ENCODE measurements at regions not wholly inside any gene's neighbourhood (a gene's known extent, or its start where the extent isn't known, plus 50 kb on each side); places are given as distances from the start of the nearest gene placed in this dataset.

- no peak for DNase-seq (ENCODE audit: low spot score)
Measured at GRCh38 chr17:13933441-13934276, 135.6 kb upstream of the COX10 start.

- no peak for DNase-seq (ENCODE audit: low spot score)
Measured at GRCh38 chr17:13939222-13939621, 130.1 kb upstream of the COX10 start.

- DNase-seq (ENCODE audit: low spot score): no peak
Measured at GRCh38 chr17:13940858-13941665, 128.2 kb upstream of the COX10 start.

- no peak for DNase-seq (ENCODE audit: low spot score)
Measured at GRCh38 chr17:13941781-13942180, 127.5 kb upstream of the COX10 start.

DNA sequence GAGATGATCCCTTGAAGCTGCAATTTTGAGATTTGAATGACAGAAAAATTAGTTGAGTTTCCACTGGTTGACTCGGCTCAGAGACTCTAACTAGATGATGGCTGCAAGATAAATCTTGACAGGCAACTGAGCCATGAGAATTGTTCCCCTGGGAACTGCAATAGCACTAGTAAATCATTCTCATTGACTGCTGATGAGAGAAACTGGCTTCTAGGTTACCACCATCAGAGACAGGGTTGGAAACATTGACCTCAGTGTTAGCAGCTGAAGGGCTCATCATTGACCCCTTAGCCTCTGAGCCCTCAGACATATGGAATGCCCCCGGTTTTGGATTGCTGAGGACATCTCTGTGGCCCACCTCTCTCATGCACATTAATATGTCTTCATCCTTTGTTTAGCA lies 125.4 kb upstream of the COX10 start:
- no peak for DNase-seq (ENCODE audit: low spot score)

DNA sequence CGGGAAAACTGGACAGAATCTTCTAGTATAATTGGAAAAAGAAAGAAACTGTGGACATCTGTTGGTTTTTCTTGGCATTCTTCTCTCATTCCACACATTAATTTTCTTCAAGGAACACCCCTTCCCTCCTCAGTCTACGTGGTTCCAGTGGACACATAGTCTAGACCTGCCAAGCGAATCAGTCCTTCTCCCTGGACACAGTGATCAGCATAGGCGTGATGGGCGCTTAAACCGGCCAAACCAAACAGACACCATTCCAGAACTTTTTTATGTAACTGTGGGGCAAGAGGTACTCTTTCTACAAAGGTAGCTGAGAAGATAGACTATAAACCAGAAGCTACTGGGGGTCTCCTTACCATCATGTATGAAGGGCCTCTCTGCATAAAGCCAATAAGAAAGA lies 121.8 kb upstream of the COX10 start:
- no peak for DNase-seq (ENCODE audit: low spot score)

GRCh38 chr17:13952009-13952750 lies 117.1 kb upstream of the COX10 start:
- no peak for DNase-seq (ENCODE audit: low spot score)

DNA sequence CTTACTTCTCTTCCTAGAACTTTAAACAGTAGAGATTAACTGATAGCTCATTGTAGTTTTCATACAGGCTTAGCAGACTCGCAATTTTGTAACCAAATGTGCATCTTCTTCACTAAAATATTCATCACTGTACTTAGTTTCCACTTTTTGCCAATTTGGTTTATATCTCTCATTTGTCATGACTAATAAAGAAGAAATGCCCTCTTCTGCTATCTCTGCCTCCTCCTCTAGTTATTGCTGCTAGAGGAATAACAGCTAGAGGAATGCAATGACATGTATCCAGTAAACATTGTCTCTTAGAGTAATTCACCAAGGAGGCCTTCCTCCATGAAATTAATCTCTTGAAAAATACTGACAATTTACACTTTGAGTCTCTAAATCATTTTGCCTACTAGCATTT lies 115.5 kb upstream of the COX10 start:
- DNase-seq (ENCODE audit: low spot score): no peak

- DNase-seq (ENCODE audit: low spot score): no peak
Measured at GRCh38 chr17:13957636-13958035, 111.7 kb upstream of the COX10 start.

DNA sequence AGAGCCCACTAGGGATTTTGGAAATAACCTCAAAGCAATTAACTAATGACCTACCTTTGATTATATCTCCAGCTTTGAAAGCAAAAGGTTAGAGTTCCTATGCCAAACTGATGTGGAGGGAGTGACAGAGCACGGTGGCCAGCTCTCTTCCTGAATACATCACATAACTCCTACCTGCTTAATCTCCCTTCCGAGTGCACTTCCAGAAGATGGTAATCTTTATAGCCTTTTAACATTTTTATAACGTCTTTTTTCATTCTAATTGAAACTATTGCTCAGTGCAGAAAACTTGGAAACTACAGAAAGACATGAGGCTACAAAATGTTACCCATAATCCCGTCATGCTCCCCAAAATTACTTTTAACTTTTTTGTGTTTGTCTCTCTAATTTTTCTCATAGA lies 110.5 kb upstream of the COX10 start:
- DNase-seq (ENCODE audit: low spot score): no peak

GRCh38 chr17:13961265-13961664 lies 108.0 kb upstream of the COX10 start:
- DNase-seq (ENCODE audit: low spot score): no peak

- no peak for DNase-seq (ENCODE audit: low spot score)
Measured at GRCh38 chr17:13962716-13963240, 106.5 kb upstream of the COX10 start.

GRCh38 chr17:13967416-13967815 lies 101.9 kb upstream of the COX10 start:
- DNase-seq (ENCODE audit: low spot score): no peak

GRCh38 chr17:13970531-13970930 lies 98.8 kb upstream of the COX10 start:
- no peak for DNase-seq (ENCODE audit: low spot score)

GRCh38 chr17:13973960-13974651 lies 95.2 kb upstream of the COX10 start:
- no peak for DNase-seq (ENCODE audit: low spot score)

DNA sequence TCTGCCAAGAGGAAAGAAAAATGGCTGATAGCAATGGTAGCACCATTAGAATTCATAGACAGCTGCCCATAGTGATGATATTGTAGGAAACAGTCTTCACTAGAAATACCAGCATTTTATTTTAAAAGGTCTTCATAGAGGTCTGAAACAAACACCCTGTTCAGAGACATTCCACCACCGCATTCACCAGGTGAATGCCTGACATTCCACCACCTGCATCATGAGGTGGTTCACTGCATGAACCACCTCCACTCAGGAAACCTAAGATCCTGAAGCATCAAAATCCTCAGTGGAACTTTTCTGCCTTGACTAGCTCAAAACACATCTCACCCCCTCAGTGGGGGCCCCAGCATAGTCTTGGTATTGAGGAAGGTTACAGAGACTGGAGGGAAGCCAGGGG lies 91.5 kb upstream of the COX10 start:
- DNase-seq (ENCODE audit: low spot score): no peak

GRCh38 chr17:13978478-13978877 lies 90.8 kb upstream of the COX10 start:
- no peak for DNase-seq (ENCODE audit: low spot score)

- no peak for DNase-seq (ENCODE audit: low spot score)
Measured at GRCh38 chr17:13981881-13982280, 87.4 kb upstream of the COX10 start.

GRCh38 chr17:13984956-13985355 lies 84.3 kb upstream of the COX10 start:
- DNase-seq (ENCODE audit: low spot score): no peak

- DNase-seq (ENCODE audit: low spot score): no peak
Measured at GRCh38 chr17:13986855-13987254, 82.4 kb upstream of the COX10 start.

GRCh38 chr17:13989138-13989537 lies 80.2 kb upstream of the COX10 start:
- no peak for DNase-seq (ENCODE audit: low spot score)

DNA sequence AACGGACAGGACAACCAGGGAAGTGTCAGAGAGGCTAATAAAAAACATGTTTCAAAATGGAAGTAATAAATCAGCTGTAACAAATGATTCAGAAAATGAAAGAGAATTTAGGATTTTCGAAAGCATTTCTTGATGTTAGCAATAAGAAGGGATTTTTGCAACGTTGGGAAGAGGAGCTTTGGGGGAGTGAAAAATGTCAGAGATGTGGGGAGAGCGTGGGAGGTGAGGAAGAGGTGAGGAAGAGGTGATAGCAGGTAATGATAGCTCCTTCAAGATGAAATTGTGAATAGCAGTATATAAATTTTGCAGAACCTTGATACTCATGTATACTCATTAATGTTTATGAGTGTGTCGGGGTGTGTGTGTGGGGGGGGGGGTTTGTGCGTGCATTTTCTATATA lies 76.2 kb upstream of the COX10 start:
- DNase-seq (ENCODE audit: low spot score): no peak

Data from hepatic stellate cell (primary cell).